ENCODE measurements at regions not wholly inside any gene's neighbourhood (a gene's known extent, or its start where the extent isn't known, plus 50 kb on each side); places are given as distances from the start of the nearest gene placed in this dataset.

DNA sequence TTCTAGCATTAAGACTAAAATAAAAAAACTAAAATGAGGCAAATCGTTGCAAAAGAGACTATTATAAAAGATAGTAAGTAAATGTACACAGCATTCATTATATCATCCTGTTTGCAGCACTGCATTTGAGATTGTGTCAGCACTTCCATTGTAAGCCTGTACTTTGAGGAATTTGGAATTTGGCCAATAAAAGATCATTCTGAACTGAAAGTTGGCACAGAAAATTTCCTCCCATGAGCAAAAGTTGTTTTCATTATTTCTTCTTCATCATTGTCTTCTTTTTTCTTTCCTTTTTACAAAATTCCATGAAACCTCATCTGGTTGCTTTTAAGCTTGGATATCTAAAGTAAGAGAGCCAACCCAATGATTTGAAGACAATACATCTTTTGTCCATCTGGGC is 199.3 kb upstream of the ADAMTSL1 start:
- no peak for DNase-seq (ENCODE audit: low spot score)
- H3K27ac Mint-ChIP-seq (ENCODE audit: unreplicated experiment) = no peak overlapping the region
- no peaks in the 10 kb centered on the region for H3K27me3 Mint-ChIP-seq (ENCODE audit: unreplicated experiment)
- H3K4me3 Mint-ChIP-seq (ENCODE audit: unreplicated experiment) = no peak overlapping the region
- no peaks in the 10 kb centered on the region for H3K4me1 Mint-ChIP-seq (ENCODE audit: unreplicated experiment)
- TF ChIP-seq, protein P1, sequence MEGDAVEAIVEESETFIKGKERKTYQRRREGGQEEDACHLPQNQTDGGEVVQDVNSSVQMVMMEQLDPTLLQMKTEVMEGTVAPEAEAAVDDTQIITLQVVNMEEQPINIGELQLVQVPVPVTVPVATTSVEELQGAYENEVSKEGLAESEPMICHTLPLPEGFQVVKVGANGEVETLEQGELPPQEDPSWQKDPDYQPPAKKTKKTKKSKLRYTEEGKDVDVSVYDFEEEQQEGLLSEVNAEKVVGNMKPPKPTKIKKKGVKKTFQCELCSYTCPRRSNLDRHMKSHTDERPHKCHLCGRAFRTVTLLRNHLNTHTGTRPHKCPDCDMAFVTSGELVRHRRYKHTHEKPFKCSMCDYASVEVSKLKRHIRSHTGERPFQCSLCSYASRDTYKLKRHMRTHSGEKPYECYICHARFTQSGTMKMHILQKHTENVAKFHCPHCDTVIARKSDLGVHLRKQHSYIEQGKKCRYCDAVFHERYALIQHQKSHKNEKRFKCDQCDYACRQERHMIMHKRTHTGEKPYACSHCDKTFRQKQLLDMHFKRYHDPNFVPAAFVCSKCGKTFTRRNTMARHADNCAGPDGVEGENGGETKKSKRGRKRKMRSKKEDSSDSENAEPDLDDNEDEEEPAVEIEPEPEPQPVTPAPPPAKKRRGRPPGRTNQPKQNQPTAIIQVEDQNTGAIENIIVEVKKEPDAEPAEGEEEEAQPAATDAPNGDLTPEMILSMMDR (IDR thresholded peaks at IDR 0.05; ENCODE audit: unreplicated experiment) = no peak
- H3K36me3 Mint-ChIP-seq (ENCODE audit: low read depth, unreplicated experiment) = peaks cover 3% of the 10 kb centered on the region
- no peaks in the 10 kb centered on the region for H3K9me3 Mint-ChIP-seq (ENCODE audit: unreplicated experiment)

DNA sequence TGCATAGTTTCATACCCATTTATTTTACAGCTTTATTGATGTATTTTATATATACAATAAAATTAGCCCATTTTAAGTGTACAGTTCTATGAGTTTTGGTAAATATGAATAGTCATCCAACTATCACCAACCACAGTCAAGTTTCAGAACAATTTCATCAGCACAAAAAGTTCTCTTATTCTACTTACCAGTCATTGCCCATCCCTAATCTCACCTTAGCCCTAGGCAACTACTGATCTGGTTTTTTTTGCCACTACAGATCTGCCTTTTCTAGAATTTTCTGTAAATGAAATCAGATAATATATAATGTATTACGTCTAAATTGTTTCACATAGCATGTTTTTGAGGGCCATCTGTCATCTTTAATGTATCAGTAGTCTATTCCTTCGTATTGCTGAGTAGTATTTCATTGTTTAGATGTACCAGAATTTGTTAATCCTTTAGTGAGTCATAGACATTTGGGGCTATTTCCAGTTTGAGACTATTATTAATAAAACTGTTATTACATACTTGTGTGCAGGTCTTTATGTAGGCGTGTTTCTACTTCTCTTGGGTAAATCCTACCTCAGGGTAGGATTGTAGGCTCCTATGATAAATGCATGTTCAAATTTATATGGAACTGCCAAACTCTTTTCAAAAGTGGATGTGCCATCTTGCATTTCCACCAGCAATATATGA is 198.5 kb upstream of the ADAMTSL1 start:
- Mint-ChIP-seq H3K36me3 (ENCODE audit: low read depth, unreplicated experiment) (peaks cover 3% of the 10 kb centered on the region), H3K9me3 (ENCODE audit: unreplicated experiment) (no peaks in the 10 kb centered on the region), H3K4me1 (ENCODE audit: unreplicated experiment) (no peaks in the 10 kb centered on the region), H3K27me3 (ENCODE audit: unreplicated experiment) (peaks cover 2% of the 10 kb centered on the region), H3K27ac (ENCODE audit: unreplicated experiment) (no peak overlapping the region), H3K4me3 (ENCODE audit: unreplicated experiment) (no peak overlapping the region)
- DNase-seq (ENCODE audit: low spot score) = no peak
- TF ChIP-seq, protein P1 (IDR thresholded peaks at IDR 0.05; ENCODE audit: unreplicated experiment) = no peak

DNA sequence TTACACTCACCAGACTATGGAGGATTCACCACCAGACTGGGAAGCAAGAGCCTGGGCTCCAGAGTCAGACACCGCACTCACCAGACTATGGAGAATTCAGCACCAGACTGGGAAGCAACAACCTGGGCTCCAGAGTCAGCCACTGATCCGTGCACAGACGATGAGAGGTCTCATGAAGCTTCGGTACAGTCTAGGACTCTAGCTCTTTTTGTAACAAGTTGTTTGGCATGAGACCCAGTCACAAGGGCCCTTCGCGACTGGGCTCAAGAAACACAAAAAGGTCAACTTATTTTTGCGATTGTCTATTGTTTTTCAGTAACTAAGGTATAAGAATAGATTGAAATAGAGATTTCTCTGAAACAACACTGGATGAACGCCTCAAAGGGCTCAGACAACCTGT is 192.7 kb upstream of the ADAMTSL1 start:
- TF ChIP-seq, protein P1 (IDR thresholded peaks at IDR 0.05; ENCODE audit: unreplicated experiment) = no peak
- no peaks in the 10 kb centered on the region for H3K36me3 Mint-ChIP-seq (ENCODE audit: low read depth, unreplicated experiment)
- H3K27me3 Mint-ChIP-seq (ENCODE audit: unreplicated experiment) = peaks cover 2% of the 10 kb centered on the region
- H3K9me3 Mint-ChIP-seq (ENCODE audit: unreplicated experiment) = no peaks in the 10 kb centered on the region
- H3K27ac Mint-ChIP-seq (ENCODE audit: unreplicated experiment) = no peak overlapping the region
- no peaks in the 10 kb centered on the region for H3K4me1 Mint-ChIP-seq (ENCODE audit: unreplicated experiment)
- DNase-seq (ENCODE audit: low spot score) = no peak
- H3K4me3 Mint-ChIP-seq (ENCODE audit: unreplicated experiment) = no peak overlapping the region

DNA sequence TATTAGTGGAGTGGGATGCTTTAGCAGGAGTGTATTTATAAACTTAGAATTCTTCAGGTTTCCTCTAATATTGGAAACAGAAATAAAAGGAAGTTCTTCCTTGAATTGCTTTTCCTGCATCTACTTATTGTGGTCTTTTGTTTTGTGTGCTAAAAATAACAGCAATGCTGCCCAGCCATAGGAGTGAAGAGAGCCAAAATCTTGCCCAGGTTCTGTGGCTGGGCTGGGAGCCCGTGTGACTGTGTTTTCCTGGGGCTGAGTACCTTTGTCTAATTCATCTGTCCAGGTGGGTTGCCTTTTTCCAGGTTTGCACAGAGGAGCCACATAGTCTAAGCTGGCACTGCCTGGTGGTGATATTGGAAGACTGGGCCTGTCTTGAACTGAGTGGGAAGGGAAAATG is 179.7 kb upstream of the ADAMTSL1 start:
- no peaks in the 10 kb centered on the region for H3K27me3 Mint-ChIP-seq (ENCODE audit: unreplicated experiment)
- no peaks in the 10 kb centered on the region for H3K9me3 Mint-ChIP-seq (ENCODE audit: unreplicated experiment)
- H3K36me3 Mint-ChIP-seq (ENCODE audit: low read depth, unreplicated experiment) = no peaks in the 10 kb centered on the region
- DNase-seq (ENCODE audit: low spot score) = no peak
- peaks cover 12% of the 10 kb centered on the region for H3K4me1 Mint-ChIP-seq (ENCODE audit: unreplicated experiment)
- no peak overlapping the region for H3K4me3 Mint-ChIP-seq (ENCODE audit: unreplicated experiment)
- TF ChIP-seq, protein P1 (IDR thresholded peaks at IDR 0.05; ENCODE audit: unreplicated experiment) = no peak
- H3K27ac Mint-ChIP-seq (ENCODE audit: unreplicated experiment) = no peak overlapping the region

DNA sequence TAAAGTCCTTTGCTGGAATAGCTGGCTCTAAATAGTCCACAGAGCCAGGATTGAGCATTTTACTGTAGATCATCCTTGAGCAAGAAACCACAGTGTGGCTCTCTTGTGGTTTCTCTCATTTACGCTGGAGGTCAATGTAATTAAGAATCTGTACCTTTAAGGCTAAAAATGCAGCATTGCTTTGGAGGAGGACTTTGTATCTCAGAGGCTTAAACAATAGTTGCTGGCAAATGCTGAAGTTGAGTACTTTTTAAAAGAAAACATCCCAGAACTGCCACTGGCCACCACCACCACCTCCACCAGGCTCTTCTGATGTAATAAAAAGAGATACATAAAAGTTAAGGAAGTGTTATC is 177.3 kb upstream of the ADAMTSL1 start:
- no peak for DNase-seq (ENCODE audit: low spot score)
- TF ChIP-seq, protein P1 (IDR thresholded peaks at IDR 0.05; ENCODE audit: unreplicated experiment) = no peak
- Mint-ChIP-seq H3K9me3 (ENCODE audit: unreplicated experiment) (no peaks in the 10 kb centered on the region), H3K27ac (ENCODE audit: unreplicated experiment) (no peak overlapping the region), H3K36me3 (ENCODE audit: low read depth, unreplicated experiment) (no peaks in the 10 kb centered on the region), H3K4me1 (ENCODE audit: unreplicated experiment) (peaks cover 12% of the 10 kb centered on the region), H3K4me3 (ENCODE audit: unreplicated experiment) (no peak overlapping the region), H3K27me3 (ENCODE audit: unreplicated experiment) (no peaks in the 10 kb centered on the region)

Measured in endothelial cell (in vitro differentiated cells).